ENCODE measurements at regions not wholly inside any gene's neighbourhood (a gene's known extent, or its start where the extent isn't known, plus 50 kb on each side); places are given as distances from the start of the nearest gene placed in this dataset.
"Not testable (repeated sequence)": the region's sequence is repeated elsewhere in the genome, so short reads cannot be mapped to it uniquely, and the experiment has no call there.

DNA sequence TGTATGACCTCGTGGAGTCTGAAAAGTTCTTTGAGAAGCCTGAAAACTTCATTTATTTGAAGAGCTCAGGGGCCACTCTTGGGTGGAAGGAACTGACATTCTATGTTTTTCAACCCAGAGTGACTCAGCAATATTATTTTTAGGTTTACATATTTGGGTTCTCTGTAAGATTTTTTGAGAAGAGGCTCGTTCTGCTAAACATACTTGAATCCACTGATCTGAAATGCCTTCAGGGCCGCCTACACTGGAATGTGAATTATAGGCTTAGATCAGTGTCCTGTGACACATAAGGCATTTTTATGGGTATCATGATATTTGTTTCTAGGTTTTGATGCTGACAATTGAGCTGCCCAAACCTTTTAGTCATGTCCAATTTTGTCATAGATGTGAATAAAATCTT lies 86.2 kb downstream of the PSAT1 start:
- no peak for DNase-seq

- no peak for DNase-seq
These were observed 89.4 kb downstream of the PSAT1 start for GRCh38 chr9:78386348-78386747.

DNA sequence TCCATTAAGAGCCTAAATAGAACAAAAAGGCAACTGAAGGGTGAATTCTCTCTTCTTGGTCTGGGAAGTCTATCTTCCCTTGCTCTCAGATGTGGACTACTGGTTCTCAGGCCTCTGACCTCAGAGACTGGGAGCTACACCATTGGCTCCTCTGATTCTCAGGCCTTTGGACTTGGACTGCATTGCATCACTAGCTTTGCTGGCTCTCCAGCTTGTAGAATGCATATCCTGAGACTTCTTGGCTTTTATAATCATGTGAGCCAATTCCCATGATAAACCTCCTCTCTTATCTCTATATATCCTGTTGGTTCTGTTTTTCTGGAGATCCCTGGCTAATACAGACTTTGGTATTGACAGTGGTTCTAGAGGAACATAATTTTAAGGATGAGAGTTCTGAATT lies 89.8 kb downstream of the PSAT1 start:
- no peak for DNase-seq

- no peak for DNase-seq
These were observed 96.4 kb downstream of the PSAT1 start for GRCh38 chr9:78393340-78393739.

- no peak for DNase-seq
These were observed 97.0 kb downstream of the PSAT1 start for GRCh38 chr9:78393932-78394331.

- DNase-seq, result no peak
These were observed 99.2 kb downstream of the PSAT1 start for GRCh38 chr9:78396087-78396486.

- DNase-seq, result no peak
These were observed 100.1 kb downstream of the PSAT1 start for GRCh38 chr9:78397045-78397444.

- no peak for DNase-seq
These were observed 100.5 kb downstream of the PSAT1 start for GRCh38 chr9:78397454-78397853.

GRCh38 chr9:78399153-78399552 lies 102.2 kb downstream of the PSAT1 start:
- DNase-seq, result no peak

GRCh38 chr9:78400496-78400895 lies 103.6 kb downstream of the PSAT1 start:
- DNase-seq, result no peak

- no peak for DNase-seq
These were observed 108.5 kb downstream of the PSAT1 start for GRCh38 chr9:78405461-78405860.

- DNase-seq, result no peak
These were observed 109.2 kb downstream of the PSAT1 start for GRCh38 chr9:78406146-78406545.

- DNase-seq, result no peak
These were observed 110.0 kb downstream of the PSAT1 start for GRCh38 chr9:78406933-78407332.

- no peak for DNase-seq
These were observed 110.8 kb downstream of the PSAT1 start for GRCh38 chr9:78407636-78408312.

DNA sequence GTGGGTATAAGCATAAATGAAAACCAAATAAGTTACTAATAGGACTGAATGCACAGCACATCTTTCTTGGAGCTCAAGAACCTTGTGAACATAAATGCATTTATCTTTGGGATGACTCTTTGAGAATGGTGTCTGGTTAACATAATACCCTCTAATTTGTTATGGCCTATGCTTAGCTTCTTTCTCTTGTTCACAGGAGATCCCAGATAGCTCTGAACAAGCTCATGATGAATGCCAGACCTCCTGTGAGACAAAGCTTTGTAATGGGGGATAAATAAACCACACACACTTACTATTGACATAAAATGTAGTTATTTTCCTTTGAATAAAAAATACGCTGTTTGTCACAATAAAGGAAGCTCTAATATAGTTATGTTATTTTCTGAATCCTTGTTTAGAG lies 111.5 kb downstream of the PSAT1 start:
- no peak for DNase-seq

DNA sequence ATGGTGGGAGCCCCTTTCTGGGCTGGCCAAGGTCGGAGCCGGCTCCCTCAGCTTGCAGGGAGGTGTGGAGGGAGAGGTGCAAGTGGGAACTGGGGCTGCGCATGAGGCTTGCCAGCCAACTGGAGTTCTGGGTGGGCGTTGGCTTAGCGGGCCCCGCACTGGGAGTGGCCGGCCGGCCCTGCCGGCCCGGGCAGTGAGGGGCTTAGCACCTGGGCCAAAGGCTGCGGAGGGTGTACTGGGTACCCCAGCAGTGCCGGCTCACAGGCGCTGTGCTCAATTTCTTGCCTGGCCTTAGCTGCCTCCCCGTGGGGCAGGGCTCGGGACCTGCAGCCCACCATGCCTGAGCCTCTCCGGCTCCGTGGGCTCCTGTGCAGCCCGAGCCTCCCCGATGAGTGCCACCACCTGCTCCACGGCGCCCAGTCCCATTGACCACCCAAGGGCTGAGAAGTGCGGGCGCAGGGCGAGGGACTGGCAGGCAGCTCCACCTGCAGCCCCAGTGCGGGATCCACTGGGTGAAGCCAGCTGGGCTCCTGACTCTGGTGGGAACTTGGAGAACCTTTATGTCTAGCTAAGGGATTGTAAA lies 113.1 kb downstream of the PSAT1 start:
- not testable (repeated sequence) for DNase-seq

DNA sequence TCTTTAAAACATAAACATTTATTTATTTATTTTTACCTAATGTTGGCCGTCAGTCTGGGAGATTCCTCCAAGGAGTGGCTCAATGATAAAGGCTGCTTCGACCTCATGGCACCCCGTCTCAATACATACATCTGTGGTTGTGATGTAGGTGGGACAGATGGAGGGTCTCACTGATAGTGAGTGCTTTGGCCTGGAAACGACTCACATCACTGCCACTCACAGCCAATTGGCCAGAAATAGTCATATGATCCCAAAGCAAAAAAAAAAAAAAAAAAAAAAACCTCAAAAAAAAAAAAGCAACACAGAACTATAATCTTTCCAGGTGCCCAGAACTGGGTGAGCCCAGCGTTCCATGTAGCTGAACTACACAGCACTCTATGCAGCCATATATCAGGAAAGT lies 125.4 kb downstream of the PSAT1 start:
- DNase-seq, result no peak

- no peak for DNase-seq
These were observed 127.4 kb downstream of the PSAT1 start for GRCh38 chr9:78424299-78424698.

GRCh38 chr9:78428640-78429039 lies 131.7 kb downstream of the PSAT1 start:
- DNase-seq, result no peak

DNA sequence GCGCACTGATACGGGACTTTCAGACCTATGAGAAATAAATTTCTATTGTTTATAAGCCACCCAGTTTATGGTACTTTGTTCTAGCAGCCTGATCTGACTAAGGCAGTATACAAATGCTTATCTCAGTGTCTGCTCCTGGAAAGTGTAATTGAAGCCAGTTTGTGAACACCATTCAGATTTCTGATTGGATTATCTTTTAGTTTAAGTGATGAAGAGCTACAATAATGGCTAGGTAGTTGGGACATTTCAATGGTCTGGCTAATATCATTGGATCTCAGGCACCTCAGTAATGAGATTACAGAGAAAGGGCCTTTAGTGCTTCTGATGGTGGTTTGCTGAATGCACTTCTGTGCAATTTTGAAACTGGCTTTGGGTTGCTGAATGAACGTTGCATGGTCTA lies 133.5 kb downstream of the PSAT1 start:
- DNase-seq, result no peak

DNA sequence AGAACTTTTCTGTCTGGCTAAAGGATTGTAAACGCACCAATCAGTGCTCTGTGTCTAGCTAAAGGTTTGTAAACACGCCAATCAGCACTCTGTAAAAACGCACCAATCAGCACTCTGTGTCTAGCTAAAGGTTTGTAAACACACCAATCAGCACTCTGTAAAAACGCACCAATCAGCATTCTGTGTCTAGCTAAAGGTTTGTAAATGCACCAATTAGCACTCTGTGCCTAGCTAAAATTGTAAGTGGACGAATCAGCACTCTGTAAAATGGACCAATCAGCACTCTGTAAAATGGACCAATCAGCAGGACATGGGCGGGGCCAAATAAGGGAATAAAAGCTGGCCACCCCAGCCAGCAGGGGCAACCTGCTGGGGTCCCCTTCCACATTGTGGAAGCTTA lies 134.1 kb downstream of the PSAT1 start:
- DNase-seq, result not testable (repeated sequence)

- no peak for DNase-seq
These were observed 139.9 kb downstream of the PSAT1 start for GRCh38 chr9:78436873-78437272.

DNA sequence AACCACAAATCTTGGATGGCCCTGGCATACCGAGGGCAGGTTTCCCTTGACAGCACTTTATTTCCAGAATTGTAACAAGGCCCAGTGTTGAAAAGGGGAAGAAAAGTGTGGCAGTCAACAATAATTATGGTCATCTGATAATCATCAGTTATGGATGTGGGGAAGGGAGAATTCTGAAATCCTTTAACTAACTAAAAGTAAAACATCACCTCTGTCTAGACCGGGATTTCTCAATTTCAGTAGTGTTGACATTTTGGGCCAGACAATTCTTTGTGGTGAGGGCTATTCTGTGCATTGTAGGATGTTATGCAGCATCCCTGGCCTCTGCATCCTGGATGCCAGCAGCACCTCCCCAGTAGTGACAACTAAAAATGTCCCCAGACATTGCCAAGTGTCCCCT lies 140.4 kb downstream of the PSAT1 start:
- no peak for DNase-seq

DNA sequence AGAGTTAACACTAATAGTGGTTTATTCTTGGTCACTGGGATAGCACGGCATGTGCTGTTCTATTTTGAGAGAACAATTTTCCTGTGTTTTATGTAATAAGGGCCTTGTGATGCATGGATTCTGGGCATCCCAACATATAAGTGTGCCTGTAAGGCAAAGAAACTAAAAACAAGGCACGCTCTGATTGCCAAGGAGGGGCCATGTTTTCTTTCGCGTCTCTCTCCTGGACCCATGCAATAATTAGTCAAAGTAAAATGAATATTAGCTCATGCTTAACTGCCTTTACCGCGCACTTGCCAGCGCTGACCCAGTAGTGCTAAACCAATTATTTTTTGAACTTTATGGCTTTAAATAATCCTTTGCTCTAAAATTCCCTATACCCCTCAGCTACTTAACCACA lies 140.9 kb downstream of the PSAT1 start:
- no peak for DNase-seq

- DNase-seq, result no peak
These were observed 141.3 kb downstream of the PSAT1 start for GRCh38 chr9:78438211-78438610.
